Middle frontal gyrus (tissue), 1 donor: ENCODE measurements at regions not wholly inside any gene's neighbourhood (a gene's known extent, or its start where the extent isn't known, plus 50 kb on each side); places are given as distances from the start of the nearest gene placed in this dataset.
"Not testable (repeated sequence)": the region's sequence is repeated elsewhere in the genome, so short reads cannot be mapped to it uniquely, and the experiment has no call there.

Experiments used
- DNase-seq: peaks from one replicate; pipeline ENCODE4 v3.0.0-alpha.2; 2015; ENCODE audit warnings: low spot score; ENCODE audit errors: extremely low spot score

- no peak for DNase-seq
These were observed 51.7 kb upstream of the COL8A1 start for GRCh38 chr3:99586701-99587100.

GRCh38 chr3:99579965-99580364 lies 58.4 kb upstream of the COL8A1 start:
- no peak for DNase-seq

GRCh38 chr3:99579246-99579645 lies 59.1 kb upstream of the COL8A1 start:
- DNase-seq, result no peak

- DNase-seq, result no peak
These were observed 59.9 kb upstream of the COL8A1 start for GRCh38 chr3:99578339-99578970.

- DNase-seq, result no peak
These were observed 61.4 kb upstream of the COL8A1 start for GRCh38 chr3:99576904-99577559.

GRCh38 chr3:99575683-99576082 lies 62.7 kb upstream of the COL8A1 start:
- no peak for DNase-seq

GRCh38 chr3:99570061-99570460 lies 68.3 kb upstream of the COL8A1 start:
- no peak for DNase-seq

GRCh38 chr3:99568663-99569335 lies 69.6 kb upstream of the COL8A1 start:
- DNase-seq, result no peak

GRCh38 chr3:99565331-99565730 lies 73.1 kb upstream of the COL8A1 start:
- no peak for DNase-seq

- no peak for DNase-seq
These were observed 75.3 kb upstream of the COL8A1 start for GRCh38 chr3:99562990-99563607.

- no peak for DNase-seq
These were observed 76.3 kb upstream of the COL8A1 start for GRCh38 chr3:99562138-99562537.

- no peak for DNase-seq
These were observed 77.3 kb upstream of the COL8A1 start for GRCh38 chr3:99561056-99561455.

- no peak for DNase-seq
These were observed 79.2 kb upstream of the COL8A1 start for GRCh38 chr3:99559196-99559595.

GRCh38 chr3:99555885-99556284 lies 82.5 kb upstream of the COL8A1 start:
- DNase-seq, result not testable (repeated sequence)

GRCh38 chr3:99551520-99551919 lies 86.9 kb upstream of the COL8A1 start:
- DNase-seq, result no peak

- DNase-seq, result no peak
These were observed 88.3 kb upstream of the COL8A1 start for GRCh38 chr3:99549957-99550603.

- no peak for DNase-seq
These were observed 89.2 kb upstream of the COL8A1 start for GRCh38 chr3:99549220-99549619.

- no peak for DNase-seq
These were observed 89.7 kb upstream of the COL8A1 start for GRCh38 chr3:99548674-99549073.

GRCh38 chr3:99545941-99546580 lies 92.3 kb upstream of the COL8A1 start:
- no peak for DNase-seq

- DNase-seq, result no peak
These were observed 93.6 kb upstream of the COL8A1 start for GRCh38 chr3:99544786-99545281.

GRCh38 chr3:99543796-99544195 lies 94.6 kb upstream of the COL8A1 start:
- DNase-seq, result no peak
